HG03045 (cell line): ENCODE measurements at regions not wholly inside any gene's neighbourhood (a gene's known extent, or its start where the extent isn't known, plus 50 kb on each side); places are given as distances from the start of the nearest gene placed in this dataset.

Experiments used
- ATAC-seq: cut with Tn5 transposase; IDR thresholded peaks from one replicate; pipeline ENCODE4 v1.9.1; 2021; ENCODE audit warnings: mild to moderate bottlenecking, moderate library complexity; ENCODE audit not compliant: unreplicated experiment

GRCh38 chr3:110711130-110711832, 360.3 kb upstream of the NECTIN3 start:
- no peak for ATAC-seq

- no peak for ATAC-seq
Measured at GRCh38 chr3:110711851-110712516, 359.6 kb upstream of the NECTIN3 start.

GRCh38 chr3:110727056-110727455, 344.6 kb upstream of the NECTIN3 start:
- no peak for ATAC-seq

GRCh38 chr3:110731148-110731547, 340.5 kb upstream of the NECTIN3 start:
- ATAC-seq: no peak

- ATAC-seq: no peak
Measured at GRCh38 chr3:110732420-110732819, 339.2 kb upstream of the NECTIN3 start.

GRCh38 chr3:110733045-110733444, 338.6 kb upstream of the NECTIN3 start:
- no peak for ATAC-seq

- no peak for ATAC-seq
Measured at GRCh38 chr3:110734524-110734923, 337.1 kb upstream of the NECTIN3 start.

- ATAC-seq: no peak
Measured at GRCh38 chr3:110736332-110736731, 335.3 kb upstream of the NECTIN3 start.

GRCh38 chr3:110738531-110738930, 333.1 kb upstream of the NECTIN3 start:
- no peak for ATAC-seq

GRCh38 chr3:110741891-110742290, 329.7 kb upstream of the NECTIN3 start:
- no peak for ATAC-seq

- ATAC-seq: no peak
Measured at GRCh38 chr3:110743202-110743601, 328.4 kb upstream of the NECTIN3 start.

- ATAC-seq: no peak
Measured at GRCh38 chr3:110743984-110744383, 327.6 kb upstream of the NECTIN3 start.

GRCh38 chr3:110744723-110745122, 326.9 kb upstream of the NECTIN3 start:
- ATAC-seq: no peak

GRCh38 chr3:110749006-110749405, 322.6 kb upstream of the NECTIN3 start:
- ATAC-seq: no peak

- ATAC-seq: no peak
Measured at GRCh38 chr3:110750201-110750600, 321.4 kb upstream of the NECTIN3 start.

- ATAC-seq: no peak
Measured at GRCh38 chr3:110752307-110752706, 319.3 kb upstream of the NECTIN3 start.

- ATAC-seq: no peak
Measured at GRCh38 chr3:110753516-110753915, 318.1 kb upstream of the NECTIN3 start.

- ATAC-seq: no peak
Measured at GRCh38 chr3:110754212-110754916, 317.3 kb upstream of the NECTIN3 start.

- no peak for ATAC-seq
Measured at GRCh38 chr3:110755345-110755744, 316.3 kb upstream of the NECTIN3 start.

GRCh38 chr3:110756705-110757104, 314.9 kb upstream of the NECTIN3 start:
- ATAC-seq: no peak

- no peak for ATAC-seq
Measured at GRCh38 chr3:110758208-110758607, 313.4 kb upstream of the NECTIN3 start.

- ATAC-seq: no peak
Measured at GRCh38 chr3:110767156-110767555, 304.5 kb upstream of the NECTIN3 start.
